ENCODE measurements at regions not wholly inside any gene's neighbourhood (a gene's known extent, or its start where the extent isn't known, plus 50 kb on each side); places are given as distances from the start of the nearest gene placed in this dataset.
"Not testable (repeated sequence)": the region's sequence is repeated elsewhere in the genome, so short reads cannot be mapped to it uniquely, and the experiment has no call there.

DNA sequence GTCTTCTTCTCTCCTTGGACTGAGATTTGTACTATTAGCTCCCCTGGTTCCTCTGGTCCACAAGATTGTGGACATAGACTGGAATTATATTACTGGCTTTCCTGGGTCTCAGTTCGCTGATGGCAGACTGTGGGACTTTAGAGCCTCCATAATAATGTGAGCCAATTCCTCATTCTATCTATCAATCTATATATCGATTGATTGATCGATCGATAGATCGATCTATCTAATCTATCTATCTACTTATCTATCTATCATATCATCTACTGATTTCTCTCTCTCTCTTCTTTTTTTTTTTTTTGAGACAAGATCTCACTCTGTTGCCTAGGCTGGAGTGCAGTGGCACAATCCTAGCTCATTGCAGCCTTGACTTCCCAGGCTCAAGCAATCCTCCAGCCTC is 51.5 kb upstream of the DDR1 start:
- DNase-seq (ENCODE audit: low spot score), result no peak

DNA sequence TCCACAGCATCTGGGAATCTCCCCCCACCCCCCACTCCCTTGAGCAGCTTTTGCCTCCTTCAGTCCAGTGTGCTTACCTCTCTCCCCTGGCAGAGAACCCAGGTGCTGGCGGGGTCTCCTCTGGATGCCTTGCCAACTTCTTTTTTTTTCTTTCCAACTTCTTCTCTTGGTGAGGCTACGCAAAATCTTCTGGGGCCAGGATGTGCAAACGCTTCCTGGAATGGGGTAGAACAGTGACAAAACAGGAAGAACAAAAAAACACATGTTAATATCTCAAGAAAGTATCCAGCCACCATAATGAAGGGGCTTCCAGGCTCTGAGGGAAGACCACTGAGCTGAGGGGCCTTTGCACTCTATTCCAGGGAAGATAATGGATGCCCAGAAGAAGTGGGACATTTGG is 53.9 kb upstream of the DDR1 start:
- no peak for DNase-seq (ENCODE audit: low spot score)

DNA sequence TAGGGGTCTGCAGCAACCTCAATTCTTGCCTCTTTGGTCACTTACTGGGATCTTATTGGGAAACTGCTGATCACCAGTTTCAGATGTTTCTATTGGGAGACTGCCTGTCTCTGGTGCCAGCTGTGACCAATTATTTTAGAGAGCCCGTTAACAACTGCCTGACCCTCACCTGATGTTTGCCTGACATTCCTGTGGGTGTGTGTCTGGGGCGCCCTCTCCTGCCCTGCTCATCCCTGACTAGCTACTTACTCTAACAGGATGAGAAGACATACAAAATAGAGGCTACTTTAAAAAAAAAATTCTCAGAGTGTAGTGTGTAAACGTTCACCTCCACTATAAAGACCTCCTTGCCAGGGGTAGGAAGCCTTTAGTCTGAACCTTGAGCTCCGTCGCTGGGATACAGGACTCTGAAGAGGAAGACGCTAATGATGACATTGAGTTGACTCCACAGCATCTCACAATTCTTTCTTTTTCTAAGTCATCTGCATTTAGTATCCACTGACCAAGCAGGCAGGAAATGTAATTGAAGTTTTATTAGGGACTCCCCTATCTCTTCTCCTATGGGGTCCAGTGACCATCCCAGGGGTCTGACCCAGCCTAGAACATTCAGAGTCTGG is 54.6 kb upstream of the DDR1 start:
- no peak for DNase-seq (ENCODE audit: low spot score)

DNA sequence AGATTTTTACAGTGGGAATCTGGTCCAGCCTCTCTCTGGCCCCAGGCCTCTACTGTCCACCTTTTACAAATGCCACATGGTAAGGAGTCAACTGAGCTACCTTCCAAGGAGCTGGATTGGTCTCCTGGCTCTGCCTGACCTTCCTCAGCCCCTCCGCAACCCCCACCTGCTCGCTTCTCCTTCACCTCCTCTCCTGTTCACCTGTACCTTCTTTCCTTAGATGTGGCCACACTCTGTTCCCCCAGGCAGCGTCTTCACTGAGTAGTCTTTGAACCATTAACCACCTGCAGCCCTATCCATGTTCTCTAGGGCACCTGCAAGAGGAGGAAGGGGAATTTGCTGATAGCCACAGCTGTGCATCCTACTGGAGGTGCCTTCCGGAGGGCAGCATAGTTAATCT is 55.3 kb upstream of the DDR1 start:
- DNase-seq (ENCODE audit: low spot score), result no peak

DNA sequence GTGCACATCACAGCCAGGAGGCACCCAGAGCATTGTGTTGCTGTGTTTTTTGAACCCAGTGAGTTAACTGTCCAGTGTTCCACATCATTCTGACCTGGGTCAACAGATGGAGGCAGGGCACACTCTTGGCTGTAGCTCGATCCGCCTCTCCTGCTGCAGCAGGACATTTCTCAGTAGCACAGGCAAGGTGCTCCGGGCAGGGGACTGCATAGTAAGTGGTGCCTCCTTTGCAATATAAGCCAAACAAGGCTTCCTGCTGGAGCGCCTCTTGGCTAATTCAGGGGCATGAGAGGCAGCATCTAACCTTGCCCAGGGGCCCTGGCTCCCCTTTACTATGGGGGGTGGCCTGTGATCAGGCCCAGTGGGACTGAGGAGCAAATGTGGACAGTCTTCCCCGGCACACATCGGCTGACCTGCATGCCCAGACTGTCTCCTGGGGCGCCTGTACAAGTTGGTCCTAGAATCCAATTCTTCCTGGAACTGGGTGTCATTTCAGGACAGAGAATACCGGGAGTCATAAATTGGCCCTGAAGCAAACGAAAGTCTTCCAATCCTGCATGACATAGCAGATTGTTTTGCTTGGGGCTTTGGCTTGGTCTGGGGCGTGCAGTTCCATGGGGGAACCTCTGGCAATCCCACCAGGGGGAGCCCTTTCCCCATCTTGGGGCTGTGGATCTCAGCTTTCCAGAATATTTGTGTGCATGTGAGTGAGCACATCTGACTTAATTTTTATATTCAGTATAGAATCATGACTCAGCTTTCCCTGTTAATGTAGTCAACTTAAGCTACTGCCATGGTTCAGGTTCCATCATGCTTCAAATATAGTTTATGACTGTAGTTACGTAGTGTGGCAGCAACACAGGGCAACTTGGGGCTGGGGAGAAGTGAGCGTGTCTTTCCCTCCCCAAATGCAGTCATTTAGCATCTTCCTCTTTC is 56.0 kb upstream of the DDR1 start:
- DNase-seq (ENCODE audit: low spot score), result peak; percentile 63

DNA sequence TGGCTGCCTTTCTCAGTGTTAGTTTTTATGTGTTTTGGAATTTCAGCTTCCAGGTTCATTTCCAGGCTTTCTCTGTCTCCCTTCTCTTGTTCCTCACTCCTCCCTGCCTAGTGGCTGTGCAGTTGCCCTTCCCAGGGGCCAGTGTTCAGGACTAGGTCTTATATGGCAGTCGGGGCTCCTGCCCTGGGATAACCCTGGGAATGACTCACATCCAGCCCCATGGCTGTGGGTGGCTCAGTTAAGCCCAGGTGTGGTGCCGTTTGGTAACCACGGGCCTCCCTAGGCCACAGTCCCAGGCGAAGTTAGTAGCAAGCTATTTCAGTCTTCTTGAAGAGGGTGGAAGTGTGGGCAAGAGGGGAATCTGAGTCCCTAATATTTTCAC is 57.4 kb upstream of the DDR1 start:
- DNase-seq (ENCODE audit: low spot score), result no peak

DNA sequence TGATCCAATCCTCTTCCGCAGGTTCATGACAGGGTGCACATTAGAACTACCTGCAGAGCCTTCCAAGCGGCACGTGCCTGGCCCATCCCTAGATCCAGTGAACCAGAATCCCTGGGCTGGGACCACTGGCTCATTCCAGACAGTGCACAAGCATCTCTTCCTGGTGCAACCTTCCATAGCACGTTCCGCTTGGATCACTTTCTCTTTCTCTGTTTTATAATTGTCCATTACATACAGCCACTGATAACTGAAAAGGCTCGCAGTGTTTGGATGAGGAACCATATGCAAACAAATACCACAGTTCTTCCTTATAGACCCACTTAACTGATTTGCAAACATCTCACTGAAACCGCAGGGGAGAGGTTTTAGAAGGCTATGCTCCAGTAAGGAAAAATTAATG is 59.6 kb upstream of the DDR1 start:
- DNase-seq (ENCODE audit: low spot score), result no peak

DNA sequence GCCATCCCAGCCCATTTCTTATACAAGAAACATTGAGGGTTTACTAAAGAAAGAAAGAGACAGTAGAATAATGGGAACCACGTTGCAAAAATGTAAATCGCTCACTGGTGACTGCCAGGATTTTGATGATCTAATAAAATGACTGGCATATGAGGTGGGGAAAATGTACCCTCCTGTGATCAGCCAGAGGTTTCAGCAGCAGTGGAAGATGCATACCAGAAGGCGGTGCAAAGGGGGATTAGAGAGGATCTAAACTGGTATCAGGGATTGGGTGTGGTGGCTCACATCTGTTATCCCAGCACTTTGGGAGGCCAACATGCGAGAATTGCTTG is 60.8 kb upstream of the DDR1 start:
- DNase-seq (ENCODE audit: low spot score), result no peak

DNA sequence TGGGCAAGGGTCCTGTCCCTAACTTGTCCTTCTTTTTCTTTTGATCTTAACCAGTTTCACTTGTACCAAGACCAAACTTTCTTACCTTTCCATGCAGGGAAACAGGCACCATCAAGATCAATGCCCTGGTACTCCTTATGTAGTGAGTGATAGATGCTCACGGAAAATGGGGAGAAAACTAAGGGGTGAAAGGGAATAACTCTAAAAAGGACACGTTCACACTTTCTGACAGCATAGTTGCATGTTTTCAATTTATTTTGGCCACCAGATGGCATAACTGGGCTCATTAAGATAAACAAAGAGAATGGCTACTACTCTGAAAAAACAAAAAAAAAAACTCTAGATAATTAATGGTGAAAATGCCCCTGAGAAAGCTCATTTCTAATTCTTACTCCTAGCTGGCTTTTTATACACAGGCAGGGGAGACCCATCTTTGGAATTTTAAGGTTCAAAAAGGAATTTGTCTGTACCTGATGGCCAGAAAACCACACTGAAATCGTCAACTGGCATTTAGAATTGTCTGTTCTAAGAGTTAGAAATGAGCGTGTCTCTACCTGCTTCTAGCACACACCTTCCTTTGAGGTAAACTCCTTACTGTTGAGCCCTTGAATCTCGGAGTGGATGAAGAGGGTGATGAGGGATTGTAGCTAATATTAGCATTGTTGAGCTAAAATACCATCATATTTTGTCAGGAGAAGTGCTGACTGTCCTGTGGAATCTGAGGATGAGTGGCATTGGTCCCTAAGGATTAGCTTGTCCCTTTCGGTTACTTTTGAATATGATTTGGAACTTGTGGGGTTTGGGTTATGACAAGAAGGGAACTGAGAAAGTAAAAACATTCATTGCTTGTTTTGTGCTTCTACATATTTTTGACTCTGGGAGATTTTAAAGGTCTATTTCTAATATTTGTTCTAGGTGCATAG is 62.2 kb upstream of the DDR1 start:
- DNase-seq (ENCODE audit: low spot score), result no peak

DNA sequence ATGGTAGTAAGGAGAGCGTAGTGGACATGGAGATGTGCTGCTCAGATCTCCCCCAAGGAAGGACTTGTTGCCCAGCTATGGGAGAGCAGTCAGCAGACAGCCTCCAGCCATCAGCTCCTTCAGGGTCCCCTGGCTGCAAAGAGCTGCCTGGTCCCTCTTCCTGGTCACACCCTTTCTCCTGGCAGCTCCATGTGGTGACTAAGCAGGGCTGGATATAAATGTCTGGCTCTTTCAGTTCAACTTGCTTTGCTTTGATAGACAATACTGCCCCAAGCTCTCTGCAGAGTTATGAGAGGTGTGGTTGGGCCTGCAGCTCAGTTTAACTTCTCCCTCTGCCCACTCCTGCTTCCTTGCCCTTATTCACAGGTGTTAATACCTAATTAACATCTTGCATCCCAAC is 64.1 kb upstream of the DDR1 start:
- no peak for DNase-seq (ENCODE audit: low spot score)

DNA sequence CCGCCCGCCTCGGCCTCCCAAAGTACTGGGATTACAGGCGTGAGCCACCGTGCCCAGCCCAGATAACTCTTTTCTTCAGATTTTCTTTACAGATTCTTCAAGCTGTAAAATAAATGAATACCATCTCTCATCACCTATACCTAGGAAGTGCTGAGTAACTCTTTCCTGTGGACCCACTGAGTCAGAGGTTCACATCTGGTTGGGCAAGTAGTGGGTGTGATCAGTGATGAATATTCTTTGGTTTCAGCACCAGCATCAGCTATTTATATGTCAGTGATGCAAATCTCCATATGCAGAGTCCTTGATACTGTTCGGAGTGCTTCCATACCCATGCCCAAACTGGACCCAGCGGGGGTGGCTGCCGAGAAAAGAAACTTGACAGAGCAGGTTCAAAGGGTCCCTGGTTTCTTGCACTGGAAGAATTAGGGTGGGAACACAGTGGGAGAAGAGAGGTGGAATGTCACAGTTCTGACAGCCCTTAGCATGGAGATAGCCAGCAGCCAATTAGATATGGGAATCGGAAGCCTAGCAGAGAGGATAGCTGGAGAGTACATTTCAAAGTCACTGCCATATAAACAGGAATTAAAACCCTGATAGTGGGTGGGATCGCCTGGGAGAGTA is 64.9 kb upstream of the DDR1 start:
- no peak for DNase-seq (ENCODE audit: low spot score)

DNA sequence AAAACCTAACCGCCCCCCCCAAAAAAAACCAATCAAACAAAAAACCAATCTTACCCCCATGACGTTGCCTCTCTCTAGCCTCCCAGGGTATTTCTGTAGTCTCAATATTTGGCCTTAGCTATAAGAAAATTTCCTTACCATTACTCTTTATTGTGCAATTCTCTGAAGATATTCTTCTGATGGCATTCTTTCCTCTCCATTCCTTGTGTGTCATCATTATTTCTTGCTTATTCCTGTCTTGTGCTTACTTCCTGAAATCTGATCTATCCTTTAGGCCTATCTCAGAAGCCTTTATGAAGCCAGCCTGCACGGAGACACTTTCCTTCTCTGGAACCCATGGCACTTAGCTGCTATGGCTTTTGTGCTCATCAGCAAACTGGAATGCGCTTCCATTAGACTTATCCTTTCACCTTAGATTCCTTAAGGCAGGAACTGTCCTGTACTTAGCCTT is 65.9 kb upstream of the DDR1 start:
- DNase-seq (ENCODE audit: low spot score), result no peak

DNA sequence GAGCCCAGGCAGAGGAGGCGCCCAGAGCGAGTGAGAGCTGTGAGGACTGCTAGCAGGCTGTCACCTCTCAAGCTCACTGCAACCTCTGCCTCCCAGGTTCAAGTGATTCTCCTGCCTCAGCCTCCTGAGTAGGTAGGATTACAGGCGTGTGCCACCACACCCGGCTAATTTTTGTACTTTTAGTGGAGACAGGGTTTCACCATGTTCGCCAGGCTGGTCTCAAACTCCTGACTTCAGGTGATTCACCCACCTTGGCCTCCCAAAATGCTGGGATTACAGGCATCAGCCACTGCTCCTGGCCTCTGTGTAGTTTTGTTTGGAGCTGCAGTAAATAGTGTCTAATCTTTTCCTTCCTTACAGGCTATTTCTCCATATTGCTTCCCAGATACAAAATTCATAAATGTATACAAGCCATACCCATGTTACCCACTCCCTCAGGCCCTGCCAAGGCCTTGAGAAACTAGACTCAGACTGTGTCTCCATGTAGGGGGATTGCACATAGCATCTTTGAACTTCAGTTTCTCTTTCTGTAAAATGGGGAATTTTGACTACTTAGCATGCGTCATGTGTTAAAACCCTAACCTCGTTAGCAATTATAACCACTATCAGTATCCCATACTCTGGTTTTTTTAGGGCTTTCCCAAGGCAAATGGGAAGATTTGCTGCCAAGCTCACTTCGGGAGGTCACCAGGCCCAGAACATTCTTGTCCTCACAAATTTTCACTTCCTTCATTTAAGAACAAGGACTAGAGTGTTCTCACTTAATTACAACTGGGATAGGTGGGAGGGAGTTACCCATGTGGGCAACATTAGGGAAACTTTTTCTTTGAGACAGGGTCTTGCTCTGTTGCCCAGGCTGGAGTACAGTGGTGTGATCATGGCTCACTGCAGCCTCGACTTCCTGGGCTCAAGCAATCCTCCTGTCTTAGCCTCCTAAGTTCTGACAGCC is 67.3 kb upstream of the DDR1 start:
- DNase-seq (ENCODE audit: low spot score), result no peak

DNA sequence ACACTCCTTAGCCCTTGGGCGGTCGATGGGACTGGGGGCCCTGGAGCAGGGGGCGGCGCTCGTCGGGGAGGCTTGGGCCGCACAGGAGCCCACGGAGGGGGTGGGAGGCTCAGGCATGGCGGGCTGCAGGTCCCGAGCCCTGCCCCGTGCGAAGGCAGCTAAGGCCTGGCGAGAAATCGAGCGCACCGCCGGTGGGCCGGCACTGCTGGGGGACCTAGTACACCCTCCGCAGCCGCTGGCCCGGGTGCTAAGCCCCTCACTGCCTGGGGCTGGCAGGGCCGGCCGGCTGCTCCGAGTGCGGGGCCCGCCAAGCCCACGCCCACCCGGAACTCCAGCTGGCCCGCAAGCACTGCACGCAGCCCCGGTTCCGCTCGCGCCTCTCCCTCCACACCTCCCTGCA is 68.0 kb upstream of the DDR1 start:
- not testable (repeated sequence) for DNase-seq (ENCODE audit: low spot score)

DNA sequence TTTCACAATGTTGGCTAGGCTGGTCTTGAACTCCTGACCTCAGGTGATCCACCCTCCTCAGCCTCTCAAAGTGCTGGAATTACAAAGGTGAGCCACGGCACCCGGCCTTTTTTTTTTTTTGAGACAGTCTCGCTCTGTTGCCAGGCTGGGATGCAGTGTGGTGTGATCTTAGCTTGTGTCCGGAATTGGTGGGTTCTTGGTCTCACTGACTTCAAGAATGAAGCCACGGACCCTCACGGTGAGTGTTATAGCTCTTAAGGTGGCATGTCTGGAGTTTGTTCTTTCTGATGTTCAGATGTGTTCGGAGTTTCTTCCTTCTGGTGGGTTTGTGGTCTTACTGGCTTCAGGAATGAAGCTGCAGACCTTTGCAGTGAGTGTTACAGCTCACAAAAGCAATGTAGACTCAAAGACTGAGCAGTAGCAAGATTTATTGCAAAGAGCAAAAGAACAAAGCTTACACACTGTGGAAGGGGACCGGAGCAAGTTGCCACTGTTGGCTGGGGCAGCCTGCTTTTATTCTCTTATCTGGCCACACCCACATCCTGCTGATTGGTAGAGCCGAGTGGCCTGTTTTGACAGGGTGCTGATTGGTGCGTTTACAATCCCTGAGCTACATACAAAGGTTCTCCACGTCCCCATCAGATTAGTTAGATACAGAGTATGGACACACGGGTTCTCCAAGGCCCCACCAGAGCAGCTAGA is 69.1 kb upstream of the DDR1 start:
- not testable (repeated sequence) for DNase-seq (ENCODE audit: low spot score)

DNA sequence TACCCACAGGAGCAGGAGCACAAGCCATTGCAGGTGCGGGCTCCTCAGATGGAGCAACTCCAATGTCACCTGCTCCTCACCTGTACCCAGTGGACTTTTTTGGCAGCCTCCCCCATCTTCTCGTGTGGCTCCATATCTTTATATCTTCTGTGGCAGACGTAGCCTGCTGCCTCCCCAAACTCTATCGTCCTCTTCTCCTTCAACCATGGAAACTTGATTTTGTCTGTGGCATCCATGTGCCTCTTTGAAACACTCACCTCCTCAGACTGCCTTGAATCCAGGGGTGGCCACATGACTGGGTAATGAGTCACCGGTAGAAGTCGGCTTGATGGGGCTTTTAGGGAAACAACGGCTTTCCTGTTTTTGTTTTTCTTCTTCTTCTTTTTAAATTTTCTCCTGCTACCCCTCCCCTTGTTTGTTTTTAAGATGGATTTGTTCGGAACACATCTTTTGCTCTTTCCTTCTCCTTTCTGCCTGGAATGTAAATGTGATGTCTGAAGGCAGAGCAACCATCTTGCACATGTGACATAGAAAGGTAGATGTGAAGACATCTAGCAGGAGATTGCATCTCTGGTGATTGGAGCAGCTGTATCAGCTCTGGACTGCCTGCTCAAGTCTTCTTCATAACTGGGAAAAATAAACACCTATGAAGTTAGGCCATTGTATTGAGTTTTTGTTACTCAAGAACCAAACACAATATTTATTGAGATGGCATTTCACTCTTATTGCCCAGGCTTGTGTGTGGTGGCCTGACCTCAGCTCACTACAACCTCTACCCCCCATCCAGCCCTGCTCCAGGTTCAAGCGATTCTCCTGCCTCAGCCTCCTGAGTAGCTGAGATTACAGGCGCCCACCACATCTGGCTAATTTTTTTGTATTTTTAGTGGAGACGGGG is 69.9 kb upstream of the DDR1 start:
- no peak for DNase-seq (ENCODE audit: low spot score)

DNA sequence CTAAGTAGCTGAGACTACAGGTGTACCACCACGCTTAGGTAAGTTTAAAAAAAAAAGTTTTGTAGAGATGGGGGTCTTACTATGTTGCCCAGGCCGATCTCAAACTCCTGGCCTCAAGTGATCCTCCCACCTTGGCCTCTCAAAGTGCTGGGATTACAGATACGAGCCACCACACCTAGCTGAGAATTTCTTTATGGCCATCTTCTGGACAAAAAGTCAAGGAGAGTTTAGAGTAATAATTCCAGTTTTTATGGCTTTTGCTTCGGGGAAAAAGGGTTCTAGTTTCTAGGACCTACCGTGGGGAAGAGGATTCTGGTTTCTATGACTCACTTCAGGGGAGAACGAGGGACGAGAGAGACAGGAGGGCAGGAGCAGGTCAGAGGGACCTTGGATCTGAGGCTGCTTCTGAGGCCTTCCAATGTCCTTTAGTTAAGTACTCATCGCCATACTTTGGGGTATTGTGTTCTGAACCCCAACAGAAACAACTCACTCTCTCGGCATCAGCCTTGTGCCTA is 69.3 kb upstream of the IER3 start:
- DNase-seq (ENCODE audit: low spot score), result no peak

DNA sequence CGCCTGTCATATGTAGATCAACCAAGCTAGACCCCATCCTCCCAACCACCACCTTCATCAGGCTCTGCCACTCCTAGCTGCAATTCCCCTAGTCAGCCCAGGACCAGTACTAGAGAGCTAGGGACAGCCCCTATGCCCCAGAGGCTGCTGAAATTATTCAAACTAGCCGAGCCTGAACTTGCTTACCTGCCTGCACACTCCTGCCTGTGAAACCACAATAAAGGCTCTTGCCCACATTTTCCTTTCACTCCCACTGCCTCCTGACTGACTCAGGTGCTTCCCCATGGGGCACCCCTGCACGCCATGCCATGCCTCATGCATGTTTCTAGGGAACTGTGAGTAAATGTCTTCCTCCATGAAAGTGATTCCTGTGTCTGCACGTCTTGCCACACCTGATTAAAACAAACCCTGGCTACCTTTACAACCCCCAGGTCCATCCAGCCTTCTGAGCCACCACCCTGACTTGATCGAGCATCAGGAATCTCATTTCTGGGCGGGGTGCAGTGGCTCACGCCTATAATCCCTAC is 66.5 kb upstream of the IER3 start:
- no peak for DNase-seq (ENCODE audit: low spot score)

DNA sequence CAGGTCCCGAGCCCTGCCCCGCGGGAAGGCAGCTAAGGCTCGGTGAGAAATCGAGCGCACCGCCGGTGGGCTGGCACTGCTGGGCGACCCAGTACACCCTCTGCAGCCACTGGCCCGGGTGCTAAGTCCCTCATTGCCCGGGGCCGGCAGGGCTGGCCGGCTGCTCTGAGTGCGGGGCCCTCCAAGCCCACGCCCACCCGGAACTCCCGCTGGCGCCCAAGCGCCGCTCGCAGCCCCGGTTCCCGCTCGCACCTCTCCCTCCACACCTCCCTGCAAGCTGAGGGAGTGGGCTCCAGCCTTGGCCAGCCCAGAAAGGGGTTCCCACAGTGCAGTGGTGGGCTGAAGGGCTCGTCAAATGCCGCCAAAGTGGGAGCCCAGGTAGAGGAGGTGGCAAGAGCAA is 63.2 kb upstream of the IER3 start:
- DNase-seq (ENCODE audit: low spot score), result not testable (repeated sequence)

Data from HuH-7 (cell line).